Activated CD4-positive, alpha-beta T cell treated with anti-CD3 and anti-CD28 coated beads for 36 hours (primary cell): ENCODE measurements at regions not wholly inside any gene's neighbourhood (a gene's known extent, or its start where the extent isn't known, plus 50 kb on each side); places are given as distances from the start of the nearest gene placed in this dataset.

Experiments
- ATAC-seq: fragments of 200-7000 bp; cut with Tn5 transposase; one replicate; pipeline ENCODE4 v1.10.0; 2021; ENCODE audit warnings: mild to moderate bottlenecking, moderate library complexity
- CTCF ChIA-PET: fragments of 350-600 bp; sonication (Branson Sonifier 250); formaldehyde crosslinking; loops from one replicate; lab custom pipeline; 2021; ENCODE audit warnings: antibody characterized with exemption; lab: Charles Lee
- POLR2A ChIA-PET: fragments of 350-600 bp; sonication (Branson Sonifier 250); formaldehyde crosslinking; loops from one replicate; lab custom pipeline; 2021; ENCODE audit warnings: antibody characterized with exemption, inconsistent platforms; lab: Charles Lee
- DNase-seq: peaks from one replicate; pipeline ENCODE4 v3.0.0-alpha.2; 2020
- H3K27ac Mint-ChIP-seq: one replicate; pipeline ENCODE4 v1.8.0; 2021; ENCODE audit warnings: mixed read lengths
- H3K27me3 Mint-ChIP-seq: one replicate; pipeline ENCODE4 v1.8.0; 2021; ENCODE audit warnings: mixed read lengths
- H3K36me3 Mint-ChIP-seq: one replicate; pipeline ENCODE4 v1.8.0; 2021; ENCODE audit warnings: low read depth, mixed read lengths
- H3K4me1 Mint-ChIP-seq: one replicate; pipeline ENCODE4 v1.8.0; 2021; ENCODE audit warnings: mixed read lengths
- H3K4me3 Mint-ChIP-seq: one replicate; pipeline ENCODE4 v1.8.0; 2021; ENCODE audit warnings: mild to moderate bottlenecking, moderate library complexity, mixed read lengths
- H3K9me3 Mint-ChIP-seq: one replicate; pipeline ENCODE4 v1.8.0; 2021; ENCODE audit warnings: low read depth, mixed read lengths
- intact Hi-C, 2 experiments: fragments of 100-400 bp; cut with DNase I in 1 of 2; cut with micrococcal nuclease in 1 of 2; formaldehyde crosslinking; loops; one replicate each; pipeline versions ENCODE4 v1.14.2 to v1.15.1; 2022 to 2024; cut with DNase I, micrococcal nuclease

DNA sequence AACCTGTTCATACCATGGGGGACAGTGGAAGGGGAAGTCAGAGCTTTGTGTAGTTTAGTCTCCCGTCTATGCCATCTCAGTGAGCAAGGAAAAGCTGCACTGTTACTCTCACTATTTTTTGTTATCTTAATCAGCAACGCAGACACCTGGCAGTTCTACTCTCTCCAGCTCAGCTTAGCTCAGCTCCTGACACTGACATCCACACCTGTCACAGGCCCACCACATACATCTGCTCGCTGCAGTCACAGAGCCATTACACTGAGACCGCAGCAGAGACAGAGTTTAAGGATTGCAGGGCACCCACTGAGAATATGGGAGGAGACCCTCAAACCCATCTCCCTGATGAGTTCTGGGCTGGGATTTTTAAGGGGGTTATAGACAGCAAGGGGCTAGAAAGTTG, 257.3 kb upstream of the AKR1E2 start:
- no peak overlapping the region for H3K4me3 Mint-ChIP-seq
- no peak overlapping the region for H3K27ac Mint-ChIP-seq
- CTCF ChIA-PET: interaction anchor here (0.6 to 0.7 kb wide), 2 partner anchors 520 to 1800 kb away, joined by 3 read pairs; no protein-coding TSS in a partner anchor
- H3K9me3 Mint-ChIP-seq: peaks cover under 1% of the 10 kb centered on the region
- POLR2A ChIA-PET: no interaction called here
- ATAC-seq (no peak), DNase-seq (no peak)
- no peaks in the 10 kb centered on the region for H3K4me1 Mint-ChIP-seq
- peaks cover 8% of the 10 kb centered on the region for H3K27me3 Mint-ChIP-seq
- no peaks in the 10 kb centered on the region for H3K36me3 Mint-ChIP-seq
- intact Hi-C loops: no loop called here

DNA sequence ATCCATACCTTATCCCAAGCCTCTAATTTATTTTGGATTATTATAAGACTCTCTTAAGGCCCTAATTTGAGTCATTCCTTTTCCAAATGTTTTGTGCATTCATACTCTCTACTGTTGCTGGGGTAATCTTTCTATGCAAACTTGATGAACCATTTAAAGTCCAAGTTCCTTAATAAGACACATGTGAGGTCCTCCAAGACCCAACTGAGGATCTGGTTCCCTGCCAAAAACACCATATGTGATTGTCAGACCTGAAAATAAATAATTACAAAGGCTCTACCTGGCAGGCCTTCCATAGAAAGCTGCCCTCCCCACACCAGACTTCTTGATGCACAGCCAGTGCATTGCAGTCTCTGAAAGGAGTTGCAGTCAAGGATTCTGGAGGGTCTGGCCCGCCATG, 257.9 kb upstream of the AKR1E2 start:
- DNase-seq (no peak), ATAC-seq (no peak)
- intact Hi-C loops: no loop called here
- no peaks in the 10 kb centered on the region for H3K4me1 Mint-ChIP-seq
- no peak overlapping the region for H3K27ac Mint-ChIP-seq
- ChIA-PET CTCF (interaction anchor here (1.0 kb wide), 1 partner anchor 247 kb away, joined by 3 read pairs; no protein-coding TSS in a partner anchor), POLR2A (no interaction called here)
- H3K36me3 Mint-ChIP-seq: no peaks in the 10 kb centered on the region
- peaks cover 10% of the 10 kb centered on the region for H3K27me3 Mint-ChIP-seq
- H3K9me3 Mint-ChIP-seq: peaks cover 2% of the 10 kb centered on the region
- H3K4me3 Mint-ChIP-seq: no peak overlapping the region

DNA sequence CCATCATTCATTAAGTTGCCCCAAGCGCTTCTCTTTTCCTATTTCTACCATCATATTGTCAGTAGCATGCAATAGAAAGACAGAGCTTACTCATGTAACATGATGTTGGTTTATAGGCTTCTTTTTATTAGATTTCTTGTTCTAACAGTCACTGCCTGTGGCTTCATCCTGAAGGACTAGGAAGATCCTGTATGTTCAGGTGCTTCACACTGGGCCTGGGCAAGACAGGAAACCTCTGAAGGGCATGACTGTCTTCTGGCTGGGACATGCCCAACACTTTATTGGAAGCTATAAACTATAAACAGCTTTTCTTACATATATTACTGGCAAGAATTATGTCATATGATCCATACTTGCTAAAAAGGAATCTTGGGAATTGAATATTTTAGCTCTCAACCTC, 258.4 kb upstream of the AKR1E2 start:
- Mint-ChIP-seq H3K27ac (no peak overlapping the region), H3K27me3 (peaks cover 11% of the 10 kb centered on the region), H3K36me3 (no peaks in the 10 kb centered on the region), H3K4me1 (no peaks in the 10 kb centered on the region), H3K9me3 (peaks cover 2% of the 10 kb centered on the region), H3K4me3 (no peak overlapping the region)
- CTCF ChIA-PET: interaction anchor here (1.0 kb wide), 1 partner anchor 247 kb away, joined by 3 read pairs; no protein-coding TSS in a partner anchor
- DNase-seq: no peak
- intact Hi-C loops: no loop called here
- ATAC-seq: no peak
- POLR2A ChIA-PET: no interaction called here

DNA sequence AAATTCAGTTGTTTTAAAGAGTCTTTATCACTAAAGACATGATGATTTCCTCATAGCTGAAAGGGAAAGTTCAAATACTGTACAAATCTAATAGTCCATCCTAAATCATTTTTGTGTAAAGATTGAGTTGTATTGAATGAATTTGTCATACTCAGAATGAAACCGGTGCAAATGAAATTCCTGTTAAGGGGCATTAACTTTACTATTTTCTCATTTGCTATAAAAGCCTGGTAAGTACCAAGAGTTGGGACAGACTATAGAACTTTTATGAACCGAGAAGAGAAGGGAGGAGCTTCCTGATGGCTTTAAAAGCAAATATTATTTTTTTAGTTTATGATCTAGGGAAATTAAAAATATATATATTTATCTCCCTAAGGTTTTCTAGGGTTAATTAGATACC, 260.0 kb upstream of the AKR1E2 start:
- Mint-ChIP-seq H3K27ac (no peak overlapping the region), H3K4me1 (no peaks in the 10 kb centered on the region), H3K9me3 (peaks cover 2% of the 10 kb centered on the region), H3K36me3 (no peaks in the 10 kb centered on the region), H3K4me3 (no peak overlapping the region), H3K27me3 (peaks cover 14% of the 10 kb centered on the region)
- DNase-seq (no peak), ATAC-seq (no peak)
- CTCF ChIA-PET: interaction anchor here (0.7 kb wide), 1 partner anchor 239 kb away, joined by 3 read pairs; no protein-coding TSS in a partner anchor
- intact Hi-C loops: no loop called here
- POLR2A ChIA-PET: no interaction called here

DNA sequence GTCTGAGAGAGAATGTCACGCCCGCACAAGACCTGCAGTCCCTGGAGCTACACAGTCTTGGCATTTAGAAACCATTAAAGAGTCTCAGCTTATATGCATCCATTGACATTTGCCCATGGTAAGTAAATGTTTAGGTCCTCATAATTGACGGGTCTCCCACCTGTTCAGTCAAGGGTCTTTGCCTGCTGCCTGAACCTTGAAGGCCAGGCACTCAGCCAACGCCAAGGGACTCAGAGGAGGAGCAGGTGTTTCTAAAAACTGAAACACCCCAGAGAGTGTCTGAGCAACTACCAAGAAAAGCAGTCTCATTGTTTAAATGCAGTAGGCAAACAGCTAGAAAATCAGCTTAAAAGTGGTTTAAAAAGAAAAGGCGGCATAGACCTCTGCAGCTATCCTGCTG, 264.7 kb upstream of the AKR1E2 start:
- CTCF ChIA-PET: interaction anchor here (0.6 kb wide), 1 partner anchor 198 kb away, joined by 3 read pairs; no protein-coding TSS in a partner anchor
- Mint-ChIP-seq H3K4me3 (no peak overlapping the region), H3K27me3 (peaks cover 12% of the 10 kb centered on the region), H3K36me3 (no peaks in the 10 kb centered on the region), H3K4me1 (no peaks in the 10 kb centered on the region), H3K9me3 (peaks cover 6% of the 10 kb centered on the region), H3K27ac (no peak overlapping the region)
- ATAC-seq (no peak), DNase-seq (no peak)
- POLR2A ChIA-PET: no interaction called here
- intact Hi-C loops: no loop called here

DNA sequence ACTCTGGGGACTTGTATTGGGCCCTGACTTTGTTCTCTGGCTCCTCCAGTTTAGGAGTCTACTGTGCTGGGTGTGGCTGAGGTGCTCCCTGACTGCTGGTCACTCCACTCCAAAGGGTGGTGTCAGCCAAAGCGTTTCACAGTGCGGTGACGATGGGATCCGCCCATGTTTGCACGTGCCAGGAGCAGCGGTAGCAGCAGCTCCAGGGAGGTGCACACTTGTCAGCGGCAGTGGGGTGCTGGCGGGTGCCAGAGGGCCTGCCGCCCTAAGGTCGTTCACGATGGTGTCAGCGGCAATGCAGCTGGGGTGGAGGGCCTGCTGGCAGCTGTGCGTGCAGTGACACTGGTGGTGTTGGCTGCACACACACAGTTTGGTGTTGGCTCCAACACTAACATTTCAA, 268.5 kb upstream of the AKR1E2 start:
- peaks cover 8% of the 10 kb centered on the region for H3K27me3 Mint-ChIP-seq
- no peaks in the 10 kb centered on the region for H3K36me3 Mint-ChIP-seq
- H3K4me3 Mint-ChIP-seq: no peak overlapping the region
- H3K27ac Mint-ChIP-seq: no peak overlapping the region
- ChIA-PET POLR2A (no interaction called here), CTCF (interaction anchor here (0.6 to 0.7 kb wide), 2 partner anchors 168 to 779 kb away, joined by 3 read pairs; no protein-coding TSS in a partner anchor)
- ATAC-seq (no peak), DNase-seq (no peak)
- intact Hi-C loops: no loop called here
- no peaks in the 10 kb centered on the region for H3K4me1 Mint-ChIP-seq
- H3K9me3 Mint-ChIP-seq: peaks cover 4% of the 10 kb centered on the region

DNA sequence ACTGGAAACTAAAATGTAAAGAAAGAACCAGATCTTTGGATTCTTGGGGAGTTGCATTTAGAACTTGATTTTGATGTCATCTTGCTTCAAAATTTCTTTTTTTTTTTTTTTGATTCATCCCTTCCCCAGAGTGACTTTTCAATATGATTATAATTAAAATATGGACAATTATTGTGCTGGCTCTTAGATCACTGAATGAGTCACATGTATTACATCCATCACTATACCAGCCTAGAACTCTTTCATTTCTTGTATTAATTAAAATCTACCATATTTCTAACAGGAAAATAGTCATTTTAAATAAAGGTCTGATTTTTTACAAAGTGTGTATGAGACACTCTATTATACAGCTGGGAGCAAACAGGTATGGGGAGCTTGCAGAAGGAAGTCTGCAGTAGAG, 269.5 kb upstream of the AKR1E2 start:
- intact Hi-C loops: no loop called here
- peaks cover 5% of the 10 kb centered on the region for H3K27me3 Mint-ChIP-seq
- H3K9me3 Mint-ChIP-seq: peaks cover 4% of the 10 kb centered on the region
- ChIA-PET CTCF (interaction anchor here (0.5 kb wide), 1 partner anchor 1308 kb away, joined by 3 read pairs; no protein-coding TSS in a partner anchor), POLR2A (no interaction called here)
- ATAC-seq (no peak), DNase-seq (no peak)
- no peak overlapping the region for H3K27ac Mint-ChIP-seq
- no peaks in the 10 kb centered on the region for H3K4me1 Mint-ChIP-seq
- H3K36me3 Mint-ChIP-seq: no peaks in the 10 kb centered on the region
- H3K4me3 Mint-ChIP-seq: no peak overlapping the region

DNA sequence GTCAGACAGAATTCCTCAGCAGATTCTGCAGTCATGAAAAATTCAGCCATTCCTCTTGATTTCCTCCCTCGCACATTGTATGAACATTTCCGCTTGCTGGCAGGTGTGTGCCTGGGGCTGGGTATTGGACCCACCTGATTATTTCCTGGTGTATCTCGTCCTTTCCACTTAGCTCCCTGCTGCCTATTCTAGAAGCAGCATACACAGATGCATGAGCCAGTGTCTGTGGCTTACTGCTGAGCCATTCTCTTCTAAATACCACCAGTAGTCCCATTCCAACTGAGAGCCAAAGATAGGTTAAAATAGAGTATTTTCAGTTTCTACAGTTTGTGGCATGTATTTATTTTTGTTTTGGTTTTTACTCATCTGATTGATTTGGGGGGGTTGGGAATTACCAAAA, 270.1 kb upstream of the AKR1E2 start:
- H3K4me3 Mint-ChIP-seq: no peak overlapping the region
- intact Hi-C loops: no loop called here
- H3K36me3 Mint-ChIP-seq: no peaks in the 10 kb centered on the region
- POLR2A ChIA-PET: no interaction called here
- peaks cover 4% of the 10 kb centered on the region for H3K9me3 Mint-ChIP-seq
- H3K27me3 Mint-ChIP-seq: peaks cover 5% of the 10 kb centered on the region
- no peaks in the 10 kb centered on the region for H3K4me1 Mint-ChIP-seq
- no peak overlapping the region for H3K27ac Mint-ChIP-seq
- CTCF ChIA-PET: no interaction called here
- DNase-seq (no peak), ATAC-seq (no peak)

DNA sequence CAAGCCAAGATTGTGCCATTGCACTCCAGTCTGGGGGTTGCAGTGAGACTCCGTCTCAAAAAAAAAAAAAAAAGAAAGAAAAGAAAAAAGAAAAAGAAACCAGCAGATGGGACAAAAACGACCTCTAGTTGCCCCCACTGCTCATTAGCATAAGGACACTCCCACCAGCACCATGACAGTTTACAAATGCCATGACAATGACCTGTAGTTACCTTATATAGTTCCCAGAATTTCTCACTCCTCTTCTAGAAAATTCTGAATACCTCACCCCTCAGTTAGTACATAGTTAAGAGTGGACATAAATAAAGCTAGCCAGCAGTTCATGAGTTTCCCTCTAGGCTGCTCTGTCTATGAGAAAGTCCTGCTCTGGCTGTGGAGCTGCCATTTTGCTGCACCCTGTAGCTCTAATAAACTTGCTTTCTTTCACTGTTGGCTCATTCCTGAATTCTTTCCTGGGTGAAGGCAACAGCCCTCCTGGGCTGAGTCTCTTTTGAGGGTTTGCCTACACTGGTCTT, 276.8 kb upstream of the AKR1E2 start:
- H3K36me3 Mint-ChIP-seq: no peaks in the 10 kb centered on the region
- no peaks in the 10 kb centered on the region for H3K9me3 Mint-ChIP-seq
- ChIA-PET CTCF (no interaction called here), POLR2A (no interaction called here)
- no peak overlapping the region for H3K4me3 Mint-ChIP-seq
- intact Hi-C loops: no loop called here
- H3K27ac Mint-ChIP-seq: no peak overlapping the region
- ATAC-seq (no peak), DNase-seq (no peak)
- peaks cover 8% of the 10 kb centered on the region for H3K4me1 Mint-ChIP-seq
- peaks cover 12% of the 10 kb centered on the region for H3K27me3 Mint-ChIP-seq

DNA sequence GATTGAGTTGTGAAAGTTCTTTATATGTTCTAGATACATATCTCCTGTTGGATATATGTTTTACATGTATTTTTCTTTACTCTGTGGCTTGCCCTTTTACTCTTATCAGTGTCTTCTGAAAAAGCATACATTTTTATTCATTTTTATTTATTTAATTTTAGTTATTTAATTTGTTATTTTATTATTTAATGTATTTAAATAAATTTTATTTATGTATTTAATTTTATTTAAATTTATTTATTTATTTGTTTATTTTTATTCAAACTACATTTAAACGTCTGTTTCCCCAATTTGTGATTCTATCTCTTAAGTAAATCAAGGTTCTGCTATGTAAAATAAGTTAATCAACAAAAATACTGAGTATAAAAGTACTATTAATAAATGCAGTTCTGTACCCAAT, 279.1 kb upstream of the AKR1E2 start:
- Mint-ChIP-seq H3K27me3 (peaks cover 18% of the 10 kb centered on the region), H3K9me3 (no peaks in the 10 kb centered on the region), H3K4me3 (no peak overlapping the region), H3K27ac (no peak overlapping the region), H3K4me1 (peaks cover 8% of the 10 kb centered on the region), H3K36me3 (no peaks in the 10 kb centered on the region)
- ChIA-PET CTCF (no interaction called here), POLR2A (no interaction called here)
- intact Hi-C loops: loop anchor here in 1 of 2 experiments (1.0 kb wide), 1 partner anchor 105 kb away; no protein-coding TSS in a partner anchor
- no peak for ATAC-seq
- no peak for DNase-seq

GRCh38 chr10:4546500-4546899, 279.5 kb upstream of the AKR1E2 start:
- intact Hi-C loops: loop anchor here in 1 of 2 experiments (1.0 kb wide), 1 partner anchor 106 kb away; no protein-coding TSS in a partner anchor
- Mint-ChIP-seq H3K4me3 (no peak overlapping the region), H3K27ac (no peak overlapping the region), H3K9me3 (no peaks in the 10 kb centered on the region), H3K36me3 (no peaks in the 10 kb centered on the region), H3K27me3 (peaks cover 18% of the 10 kb centered on the region), H3K4me1 (peaks cover 8% of the 10 kb centered on the region)
- ChIA-PET POLR2A (no interaction called here), CTCF (no interaction called here)
- DNase-seq (peak; percentile 48), ATAC-seq (peak; percentile 94)

DNA sequence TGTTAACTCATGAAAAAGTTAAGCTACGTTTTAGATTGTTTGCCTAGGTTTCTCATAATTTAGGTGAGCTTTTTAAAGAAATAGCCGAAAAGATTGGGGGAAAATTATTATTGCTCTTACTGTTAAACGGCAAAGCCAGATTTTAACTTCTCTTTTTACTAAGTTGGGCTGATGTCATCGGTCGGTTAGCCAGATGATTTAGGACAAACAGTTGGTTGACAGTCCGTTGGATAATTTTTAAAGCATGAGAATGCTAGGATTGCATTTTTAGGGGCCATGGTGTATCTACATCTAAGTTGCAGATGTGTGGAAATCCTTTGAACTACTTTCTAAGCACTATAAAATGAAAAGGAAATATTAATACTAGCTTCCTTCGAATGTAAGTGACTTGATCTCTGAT, 280.9 kb upstream of the AKR1E2 start:
- Mint-ChIP-seq H3K9me3 (peaks cover 2% of the 10 kb centered on the region), H3K27me3 (peaks cover 18% of the 10 kb centered on the region), H3K36me3 (no peaks in the 10 kb centered on the region), H3K27ac (no peak overlapping the region), H3K4me3 (no peak overlapping the region), H3K4me1 (peaks cover 8% of the 10 kb centered on the region)
- no peak for ATAC-seq
- CTCF ChIA-PET: no interaction called here
- DNase-seq: no peak
- intact Hi-C loops: no loop called here
- POLR2A ChIA-PET: no interaction called here
